Neural progenitor cell (in vitro differentiated cells): ENCODE measurements at regions not wholly inside any gene's neighbourhood (a gene's known extent, or its start where the extent isn't known, plus 50 kb on each side); places are given as distances from the start of the nearest gene placed in this dataset.

Experiments
- DNase-seq: peaks from one replicate; pipeline ENCODE4 v3.0.0-alpha.2; 2016; ENCODE audit warnings: low spot score
- H2AFZ ChIP-seq: fragments of 200-600 bp; sonication (generic); replicated peaks from 2 replicates; pipeline ENCODE4 v1.6.1; 2016; ENCODE audit warnings: antibody characterized with exemption
- H3F3A ChIP-seq: fragments of 200-600 bp; sonication (generic); 2 replicates; pipeline ENCODE4 v1.6.1; 2016; ENCODE audit warnings: antibody characterized with exemption, low read depth
- H3K27ac ChIP-seq: fragments of 200-600 bp; sonication (generic); 2 replicates; pipeline ENCODE4 v1.5.1; 2016; ENCODE audit warnings: mild to moderate bottlenecking
- H3K27me3 ChIP-seq: fragments of 200-600 bp; sonication (generic); 2 replicates; pipeline ENCODE4 v1.6.1; 2016; ENCODE audit warnings: mild to moderate bottlenecking, moderate library complexity
- H3K36me3 ChIP-seq: fragments of 200-600 bp; sonication (generic); 2 replicates; pipeline ENCODE4 v1.5.1; 2016
- H3K4me1 ChIP-seq: fragments of 200-600 bp; sonication (generic); 2 replicates; pipeline ENCODE4 v1.6.1; 2016; ENCODE audit warnings: mixed run types
- H3K4me2 ChIP-seq: fragments of 200-600 bp; sonication (generic); 2 replicates; pipeline ENCODE4 v1.6.1; 2016
- H3K4me3 ChIP-seq: fragments of 200-600 bp; sonication (generic); 2 replicates; pipeline ENCODE4 v1.5.1; 2016
- H3K79me2 ChIP-seq: fragments of 200-600 bp; sonication (generic); 2 replicates; pipeline ENCODE4 v1.6.1; 2016; ENCODE audit warnings: low read depth
- H3K9ac ChIP-seq: fragments of 200-600 bp; sonication (generic); 2 replicates; pipeline ENCODE4 v1.6.1; 2016
- H3K9me3 ChIP-seq: fragments of 200-600 bp; sonication (generic); 2 replicates; pipeline ENCODE4 v1.5.1; 2016; ENCODE audit warnings: low read depth
- H4K20me1 ChIP-seq: fragments of 200-600 bp; sonication (generic); 2 replicates; pipeline ENCODE4 v1.6.1; 2016; ENCODE audit warnings: low read depth
- H3K27ac Mint-ChIP-seq: 3 replicates; pipeline ENCODE4 v1.8.0; 2021; ENCODE audit warnings: mixed read lengths
- H3K27me3 Mint-ChIP-seq: 2 replicates; pipeline ENCODE4 v1.8.0; 2022; ENCODE audit warnings: low read depth, mild to moderate bottlenecking, inconsistent platforms, moderate library complexity, mixed read lengths; ENCODE audit not compliant: insufficient read depth
- H3K36me3 Mint-ChIP-seq: 3 replicates; pipeline ENCODE4 v1.8.0; 2021; ENCODE audit warnings: mixed read lengths
- H3K4me1 Mint-ChIP-seq: 3 replicates; pipeline ENCODE4 v1.8.0; 2021; ENCODE audit warnings: mixed read lengths
- H3K4me3 Mint-ChIP-seq: 3 replicates; pipeline ENCODE4 v1.8.0; 2021; ENCODE audit warnings: mild to moderate bottlenecking, moderate library complexity, mixed read lengths
- H3K9me3 Mint-ChIP-seq: 3 replicates; pipeline ENCODE4 v1.8.0; 2020; ENCODE audit warnings: mixed read lengths
- EZH2 ChIP-seq: fragments of 200-600 bp; sonication (generic); IDR thresholded peaks from 2 replicates; pipeline ENCODE4 v1.6.1; 2017; ENCODE audit warnings: antibody characterized with exemption, mild to moderate bottlenecking, moderate library complexity
- EZH2phosphoT487 ChIP-seq: fragments of 200-600 bp; sonication (generic); IDR thresholded peaks from 2 replicates; pipeline ENCODE4 v1.6.1; 2017; ENCODE audit warnings: antibody characterized with exemption
- TF ChIP-seq, protein P1 (sequence below): fragments of 200-600 bp; sonication (generic); IDR thresholded peaks from 2 replicates; pipeline ENCODE4 v1.5.1; 2017; ENCODE audit warnings: antibody characterized with exemption, mild to moderate bottlenecking

DNA sequence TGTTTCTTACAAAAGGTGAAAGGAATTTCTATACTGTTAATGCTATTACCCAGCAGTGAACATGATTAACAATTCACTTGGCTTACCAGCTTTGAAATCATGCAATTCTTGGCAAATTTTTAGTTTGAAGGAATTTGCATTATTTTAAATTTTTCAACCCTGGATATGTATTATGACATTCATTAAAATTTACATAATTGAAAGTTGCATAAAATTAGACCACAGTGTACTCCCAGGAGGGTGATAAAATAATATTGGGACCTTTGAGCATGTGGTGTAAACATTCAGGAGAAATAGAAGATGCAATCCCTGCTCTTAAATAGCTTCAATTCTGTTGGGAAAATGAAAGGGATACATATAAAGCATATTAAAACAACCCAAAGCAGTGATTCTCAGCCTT is 412.2 kb upstream of the SGCD start:
- H2AFZ ChIP-seq = no peak overlapping the region
- H3K27me3 Mint-ChIP-seq = peaks cover 4% of the 10 kb centered on the region
- no peaks in the 10 kb centered on the region for H3K9me3 ChIP-seq
- no peak overlapping the region for H3K4me3 ChIP-seq
- H3K4me1 ChIP-seq = no peaks in the 10 kb centered on the region
- no peak overlapping the region for H3K27ac ChIP-seq
- H3K27ac Mint-ChIP-seq = no peak overlapping the region
- H3K4me2 ChIP-seq = no peak overlapping the region
- no peak overlapping the region for H3K4me3 Mint-ChIP-seq
- H3K4me1 Mint-ChIP-seq = peaks cover 4% of the 10 kb centered on the region
- no peaks in the 10 kb centered on the region for H4K20me1 ChIP-seq
- H3K79me2 ChIP-seq = no peaks in the 10 kb centered on the region
- no peak for TF ChIP-seq EZH2phosphoT487
- no peak for TF ChIP-seq EZH2
- TF ChIP-seq, protein P1, sequence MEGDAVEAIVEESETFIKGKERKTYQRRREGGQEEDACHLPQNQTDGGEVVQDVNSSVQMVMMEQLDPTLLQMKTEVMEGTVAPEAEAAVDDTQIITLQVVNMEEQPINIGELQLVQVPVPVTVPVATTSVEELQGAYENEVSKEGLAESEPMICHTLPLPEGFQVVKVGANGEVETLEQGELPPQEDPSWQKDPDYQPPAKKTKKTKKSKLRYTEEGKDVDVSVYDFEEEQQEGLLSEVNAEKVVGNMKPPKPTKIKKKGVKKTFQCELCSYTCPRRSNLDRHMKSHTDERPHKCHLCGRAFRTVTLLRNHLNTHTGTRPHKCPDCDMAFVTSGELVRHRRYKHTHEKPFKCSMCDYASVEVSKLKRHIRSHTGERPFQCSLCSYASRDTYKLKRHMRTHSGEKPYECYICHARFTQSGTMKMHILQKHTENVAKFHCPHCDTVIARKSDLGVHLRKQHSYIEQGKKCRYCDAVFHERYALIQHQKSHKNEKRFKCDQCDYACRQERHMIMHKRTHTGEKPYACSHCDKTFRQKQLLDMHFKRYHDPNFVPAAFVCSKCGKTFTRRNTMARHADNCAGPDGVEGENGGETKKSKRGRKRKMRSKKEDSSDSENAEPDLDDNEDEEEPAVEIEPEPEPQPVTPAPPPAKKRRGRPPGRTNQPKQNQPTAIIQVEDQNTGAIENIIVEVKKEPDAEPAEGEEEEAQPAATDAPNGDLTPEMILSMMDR = no peak
- no peaks in the 10 kb centered on the region for H3K36me3 Mint-ChIP-seq
- no peak overlapping the region for H3K9ac ChIP-seq
- no peaks in the 10 kb centered on the region for H3K27me3 ChIP-seq
- H3K36me3 ChIP-seq = no peaks in the 10 kb centered on the region
- no peaks in the 10 kb centered on the region for H3F3A ChIP-seq
- H3K9me3 Mint-ChIP-seq = no peaks in the 10 kb centered on the region
- no peak for DNase-seq

DNA sequence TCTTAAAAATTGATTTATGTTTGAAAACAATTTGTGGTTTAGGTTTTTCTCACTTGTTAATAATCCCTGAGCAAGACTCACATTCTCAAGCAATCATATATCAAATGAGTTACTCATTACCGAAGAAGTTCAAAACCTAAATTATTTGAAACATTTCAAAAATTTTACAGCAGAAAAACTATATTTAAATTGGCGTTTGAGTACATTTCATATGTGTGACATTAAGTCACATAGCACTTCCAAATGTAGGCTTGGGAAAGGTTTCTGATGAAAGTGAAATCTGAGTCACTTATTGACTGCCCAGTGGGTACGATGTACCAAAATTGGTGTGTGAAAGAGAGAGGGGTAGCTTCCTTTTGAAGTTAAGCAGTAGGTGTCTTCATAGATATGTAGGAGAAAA is 411.4 kb upstream of the SGCD start:
- Histone ChIP-seq H4K20me1 (no peaks in the 10 kb centered on the region), H3K36me3 (no peaks in the 10 kb centered on the region), H3K27me3 (no peaks in the 10 kb centered on the region), H3K4me3 (no peak overlapping the region), H3K9me3 (no peaks in the 10 kb centered on the region), H3K79me2 (no peaks in the 10 kb centered on the region), H3K9ac (no peak overlapping the region), H2AFZ (no peak overlapping the region), H3F3A (no peaks in the 10 kb centered on the region), H3K27ac (no peak overlapping the region), H3K4me2 (no peak overlapping the region), H3K4me1 (no peaks in the 10 kb centered on the region)
- TF ChIP-seq EZH2phosphoT487 (no peak), EZH2 (no peak)
- TF ChIP-seq, protein P1 = no peak
- Mint-ChIP-seq H3K4me1 (peaks cover 4% of the 10 kb centered on the region), H3K27ac (no peak overlapping the region), H3K27me3 (peaks cover 3% of the 10 kb centered on the region), H3K36me3 (no peaks in the 10 kb centered on the region), H3K9me3 (no peaks in the 10 kb centered on the region), H3K4me3 (no peak overlapping the region)
- DNase-seq = no peak

DNA sequence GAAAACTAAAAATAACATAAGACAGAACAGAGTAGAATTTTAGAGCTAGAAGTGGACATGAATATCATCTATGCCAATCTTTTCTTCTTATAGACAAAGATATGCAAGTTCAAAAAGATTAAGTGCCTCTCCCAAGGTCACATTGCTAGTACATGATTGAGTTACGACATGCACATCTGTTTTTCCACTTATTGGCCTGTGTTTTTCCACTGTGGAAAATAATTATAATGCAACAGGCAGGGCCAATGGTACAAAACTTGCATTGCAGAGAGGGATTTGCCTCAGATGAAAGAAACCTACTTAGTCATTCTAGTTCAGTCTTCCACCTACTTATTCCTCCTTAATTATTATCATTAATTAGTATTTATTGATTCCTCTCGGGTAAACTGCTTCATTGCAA is 407.8 kb upstream of the SGCD start:
- Histone ChIP-seq H3F3A (no peaks in the 10 kb centered on the region), H4K20me1 (no peaks in the 10 kb centered on the region), H3K4me3 (no peak overlapping the region), H3K79me2 (no peaks in the 10 kb centered on the region), H3K36me3 (no peaks in the 10 kb centered on the region), H2AFZ (no peak overlapping the region), H3K9me3 (no peaks in the 10 kb centered on the region), H3K4me1 (peaks cover 8% of the 10 kb centered on the region), H3K27me3 (no peaks in the 10 kb centered on the region), H3K4me2 (no peak overlapping the region), H3K27ac (no peak overlapping the region), H3K9ac (no peak overlapping the region)
- H3K36me3 Mint-ChIP-seq = no peaks in the 10 kb centered on the region
- TF ChIP-seq EZH2phosphoT487 (no peak), EZH2 (no peak)
- TF ChIP-seq, protein P1 = no peak
- H3K27me3 Mint-ChIP-seq = no peaks in the 10 kb centered on the region
- no peak overlapping the region for H3K4me3 Mint-ChIP-seq
- no peaks in the 10 kb centered on the region for H3K9me3 Mint-ChIP-seq
- peaks cover 4% of the 10 kb centered on the region for H3K4me1 Mint-ChIP-seq
- H3K27ac Mint-ChIP-seq = no peak overlapping the region
- DNase-seq = no peak

DNA sequence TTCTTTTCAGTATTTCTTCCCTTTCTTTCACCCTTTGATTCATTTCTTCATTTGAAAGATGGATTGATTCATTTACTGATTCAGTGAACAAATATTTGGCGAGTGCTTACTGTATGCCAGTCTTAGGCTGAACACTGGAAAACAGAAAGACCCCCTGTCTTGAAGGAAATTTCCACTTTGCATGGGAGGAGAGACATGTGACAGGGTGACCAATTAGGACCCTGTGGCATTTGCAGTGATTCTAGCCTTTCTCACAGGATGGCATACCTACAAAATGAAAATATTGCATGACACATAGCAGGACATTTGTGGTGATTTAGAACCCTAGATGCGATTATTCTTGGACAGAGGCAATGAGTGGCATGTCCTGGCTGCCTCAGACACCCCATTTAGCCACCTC is 407.2 kb upstream of the SGCD start:
- no peak for TF ChIP-seq EZH2
- TF ChIP-seq, protein P1 = no peak
- no peak for TF ChIP-seq EZH2phosphoT487
- Mint-ChIP-seq H3K4me3 (no peak overlapping the region), H3K9me3 (no peaks in the 10 kb centered on the region), H3K4me1 (peaks cover 4% of the 10 kb centered on the region), H3K27me3 (no peaks in the 10 kb centered on the region), H3K36me3 (no peaks in the 10 kb centered on the region), H3K27ac (no peak overlapping the region)
- Histone ChIP-seq H3K4me2 (no peak overlapping the region), H3K27ac (no peak overlapping the region), H3F3A (no peaks in the 10 kb centered on the region), H3K4me1 (peaks cover 14% of the 10 kb centered on the region), H3K9ac (no peak overlapping the region), H2AFZ (no peak overlapping the region), H3K79me2 (no peaks in the 10 kb centered on the region), H3K36me3 (no peaks in the 10 kb centered on the region), H3K27me3 (no peaks in the 10 kb centered on the region), H3K9me3 (no peaks in the 10 kb centered on the region), H4K20me1 (no peaks in the 10 kb centered on the region), H3K4me3 (no peak overlapping the region)
- DNase-seq = no peak
